Endothelial cell of umbilical vein (primary cell): ENCODE measurements at regions not wholly inside any gene's neighbourhood (a gene's known extent, or its start where the extent isn't known, plus 50 kb on each side); places are given as distances from the start of the nearest gene placed in this dataset.

Source experiments
- BruUV-seq: library from RNA; stranded (reverse); fragments of 400-500 nt; replicated peaks from 2 replicates; lab custom pipeline; 2021; lab: Mats Ljungman, UMichigan
- CTCF ChIA-PET: fragments of 300-600, 350-600 bp; sonication (Branson Sonifier 250); formaldehyde crosslinking; loops from one replicate; lab custom pipeline; 2021; ENCODE audit warnings: antibody characterized with exemption, inconsistent platforms; lab: Charles Lee
- POLR2A ChIA-PET: fragments of 300-600, 350-600 bp; sonication (Branson Sonifier 250); formaldehyde crosslinking; loops from one replicate; lab custom pipeline; 2021; ENCODE audit warnings: antibody characterized with exemption, inconsistent platforms; lab: Charles Lee
- DNase-seq: peaks from one replicate; pipeline ENCODE4 v3.0.0-alpha.2; 2011; ENCODE audit warnings: low read depth, low spot score
- FAIRE-seq: peaks from 2 replicates; lab custom pipeline; 2011; peaks lifted over from hg19 to GRCh38; lab: Jason Lieb, UNC
- H2AFZ ChIP-seq: 2 replicates; pipeline ENCODE4 v1.6.0; 2012; ENCODE audit warnings: low read depth, low read length, control low read depth, inconsistent platforms
- H3K27ac ChIP-seq: 2 replicates; pipeline ENCODE4 v1.5.1; 2011; ENCODE audit warnings: low read depth, mild to moderate bottlenecking, control low read depth, low read length, moderate library complexity; ENCODE audit not compliant: insufficient read depth
- H3K27me3 ChIP-seq, 2 experiments: 2 replicates each; pipeline versions ENCODE4 v1.6.0 to v1.6.1; 2011; ENCODE audit warnings: low read length in 2 of 2, mixed read lengths in 1 of 2; ENCODE audit not compliant: control insufficient read depth in 2 of 2, insufficient read depth in 2 of 2
- H3K36me3 ChIP-seq, 2 experiments: 2 replicates in 1 of 2; 3 replicates in 1 of 2; pipeline ENCODE4 v1.5.1; 2011; ENCODE audit warnings: low read length in 2 of 2, mild to moderate bottlenecking in 1 of 2, moderate library complexity in 1 of 2; ENCODE audit not compliant: control insufficient read depth in 2 of 2, insufficient read depth in 2 of 2; ENCODE audit errors: extremely low read depth in 1 of 2
- H3K4me1 ChIP-seq: 3 replicates; pipeline ENCODE4 v1.5.1; 2011; ENCODE audit warnings: mild to moderate bottlenecking, low read length; ENCODE audit not compliant: control insufficient read depth, insufficient read depth; ENCODE audit errors: extremely low read depth
- H3K4me2 ChIP-seq: 2 replicates; pipeline ENCODE4 v1.6.1; 2011; ENCODE audit warnings: low read length, control low read depth, mixed read lengths; ENCODE audit not compliant: insufficient read depth
- H3K4me3 ChIP-seq, 3 experiments: fragments of 200-600 bp in 1 of 3; sonication (generic), shearing (Covaris generic) in 1 of 3; replicated peaks in 1 of 3; 2 replicates each; pipeline ENCODE4 v1.5.1; 2011 to 2016; ENCODE audit warnings: control low read depth in 3 of 3, low read length in 3 of 3, mild to moderate bottlenecking in 2 of 3, inconsistent platforms in 1 of 3, low read depth in 1 of 3, moderate library complexity in 1 of 3; ENCODE audit not compliant: insufficient read depth in 1 of 3
- H3K79me2 ChIP-seq: 2 replicates; pipeline ENCODE4 v1.6.0; 2012; ENCODE audit warnings: low read length, inconsistent platforms; ENCODE audit not compliant: control insufficient read depth, insufficient read depth
- H3K9ac ChIP-seq: replicated peaks from 2 replicates; pipeline ENCODE3; 2011; ENCODE audit warnings: low read length, control low read depth; ENCODE audit not compliant: insufficient read depth; ENCODE audit errors: extremely low read depth
- H3K9me1 ChIP-seq: replicated peaks from 3 replicates; pipeline ENCODE4 v1.6.0; 2011; ENCODE audit warnings: mild to moderate bottlenecking, low read length; ENCODE audit not compliant: control insufficient read depth, insufficient read depth; ENCODE audit errors: extremely low read depth
- H3K9me3 ChIP-seq: replicated peaks from 2 replicates; pipeline ENCODE4 v1.5.1; 2012; ENCODE audit warnings: low read length, inconsistent platforms; ENCODE audit not compliant: control insufficient read depth, insufficient read depth
- H4K20me1 ChIP-seq: replicated peaks from 2 replicates; pipeline ENCODE3; 2011; ENCODE audit warnings: mild to moderate bottlenecking, low read length; ENCODE audit not compliant: control insufficient read depth, insufficient read depth; ENCODE audit errors: extremely low read depth
- CTCF ChIP-seq, 2 donors: IDR thresholded peaks; 1 replicate in 1 of 2; 2 replicates in 1 of 2; pipeline ENCODE4 v1.5.1; 2011; ENCODE audit warnings: low read length in 2 of 2, mild to moderate bottlenecking in 2 of 2, moderate library complexity in 2 of 2, control low read depth in 1 of 2, inconsistent platforms in 1 of 2, low read depth in 1 of 2; ENCODE audit not compliant: insufficient read depth in 1 of 2; ENCODE audit errors: extremely low read depth in 1 of 2
- EZH2 ChIP-seq: IDR thresholded peaks from 2 replicates; pipeline ENCODE4 v1.6.1; 2012; ENCODE audit warnings: borderline replicate concordance, low read depth, mild to moderate bottlenecking, moderate library complexity, low read length, inconsistent platforms; ENCODE audit not compliant: severe bottlenecking
- FOS ChIP-seq: IDR thresholded peaks from 2 replicates; pipeline ENCODE4 v1.6.1; 2011; ENCODE audit warnings: mild to moderate bottlenecking, low read length, moderate library complexity, borderline replicate concordance; ENCODE audit not compliant: insufficient read depth
- GATA2 ChIP-seq: IDR thresholded peaks from 2 replicates; pipeline ENCODE4 v1.7.0; 2011; ENCODE audit warnings: low read depth, mild to moderate bottlenecking, moderate library complexity, mixed read lengths, low read length; ENCODE audit not compliant: insufficient read length, insufficient read depth
- JUN ChIP-seq: IDR thresholded peaks from 2 replicates; pipeline ENCODE4 v1.6.1; 2011; ENCODE audit warnings: borderline replicate concordance, low read depth; ENCODE audit not compliant: insufficient read length, insufficient read depth
- MYC ChIP-seq: IDR thresholded peaks from one replicate; pipeline ENCODE4 v1.6.1; 2011; ENCODE audit warnings: mild to moderate bottlenecking, low read depth, low read length
- POLR2A ChIP-seq: IDR thresholded peaks from 2 replicates; pipeline ENCODE4 v1.6.1; 2012; ENCODE audit warnings: low read depth, mild to moderate bottlenecking, control low read depth, low read length
- POLR2AphosphoS5 ChIP-seq: IDR thresholded peaks from 2 replicates; pipeline ENCODE4 v1.6.1; 2012; ENCODE audit warnings: low read depth, mild to moderate bottlenecking, control low read depth, low read length, moderate library complexity; ENCODE audit not compliant: insufficient read depth
- dilution Hi-C: fragments of 300-500 bp; cut with MboI; formaldehyde crosslinking; loops from one replicate; pipeline ENCODE4 v1.15.0; 2019; ENCODE audit warnings: low sequenced_read_pairs; ENCODE audit not compliant: extremely low pct_ligation_motif_present
- intact Hi-C: fragments of 100-400 bp; cut with micrococcal nuclease; formaldehyde crosslinking; loops from one replicate; pipeline ENCODE4 v1.10.0; 2022
- TF ChIP-seq, protein P1 (sequence below): IDR thresholded peaks from 2 replicates; pipeline ENCODE4 v1.6.1; 2011; ENCODE audit not compliant: insufficient read depth, insufficient read length

DNA sequence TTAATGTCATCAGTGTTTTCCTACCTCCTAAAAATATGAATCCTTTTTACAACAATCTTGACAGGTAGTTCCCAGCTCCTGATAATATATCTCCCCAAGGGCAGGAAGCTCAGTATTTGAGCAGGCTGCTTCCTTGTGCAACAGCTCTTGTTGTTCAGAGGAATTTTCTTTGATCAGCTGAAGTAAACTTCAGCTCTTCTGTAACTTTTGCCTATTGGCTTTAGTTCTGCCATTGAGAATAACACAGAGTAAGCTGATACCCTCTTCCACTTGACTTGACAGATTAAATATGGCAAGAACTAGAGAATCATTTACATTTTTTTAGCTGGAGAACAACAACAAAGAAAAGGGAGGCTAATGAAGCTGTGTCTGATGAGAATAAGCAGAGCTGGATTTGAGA lies 75.2 kb downstream of the LUZP4 start:
- Histone ChIP-seq H3K27ac (no peak overlapping the region), H3K36me3 (no peaks in the 10 kb centered on the region), H2AFZ (no peak overlapping the region), H3K4me2 (no peak overlapping the region), H3K79me2 (no peaks in the 10 kb centered on the region), H3K9ac (no peak overlapping the region), H4K20me1 (no peaks in the 10 kb centered on the region), H3K9me1 (no peaks in the 10 kb centered on the region), H3K4me1 (peaks cover 14% of the 10 kb centered on the region), H3K27me3 (no peaks in the 10 kb centered on the region), H3K4me3 (no peak overlapping the region), H3K9me3 (no peaks in the 10 kb centered on the region)
- POLR2A ChIA-PET, result no interaction called here
- CTCF ChIA-PET, result interaction anchor here (1.4 kb wide), 1 partner anchor 277 kb away, joined by 3 read pairs; no protein-coding TSS in a partner anchor
- no peak for FAIRE-seq
- no peak for TF ChIP-seq POLR2AphosphoS5
- TF ChIP-seq, protein P1, sequence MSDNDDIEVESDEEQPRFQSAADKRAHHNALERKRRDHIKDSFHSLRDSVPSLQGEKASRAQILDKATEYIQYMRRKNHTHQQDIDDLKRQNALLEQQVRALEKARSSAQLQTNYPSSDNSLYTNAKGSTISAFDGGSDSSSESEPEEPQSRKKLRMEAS, result no peak
- TF ChIP-seq FOS, result no peak
- TF ChIP-seq GATA2, result no peak
- TF ChIP-seq JUN, result no peak
- TF ChIP-seq MYC, result no peak
- TF ChIP-seq CTCF (IDR thresholded peaks at IDR 0.05; ENCODE audit: extremely low read depth in 1 of 2, insufficient read depth in 1 of 2, low read depth in 1 of 2, low read length in 2 of 2), result no peak
- TF ChIP-seq EZH2, result no peak
- no peak for TF ChIP-seq POLR2A
- DNase-seq, result no peak
- dilution Hi-C loops (no loop called here), intact Hi-C loops (no loop called here)
- no TSS peak for BruUV-seq
